CD4-positive, CD25-positive, alpha-beta regulatory T cell (primary cell): ENCODE measurements at regions not wholly inside any gene's neighbourhood (a gene's known extent, or its start where the extent isn't known, plus 50 kb on each side); places are given as distances from the start of the nearest gene placed in this dataset.

Source experiments
- ATAC-seq, 2 donors: fragments of 150-1000 bp; cut with Tn5 transposase; one replicate each; pipeline ENCODE4 v1.10.0; 2021; ENCODE audit warnings: low read depth in 2 of 2, moderate number of reproducible peaks in 2 of 2, moderate library complexity in 1 of 2
- DNase-seq, 3 donors: peaks; one replicate each; pipeline versions ENCODE4 v3.0.0 to v3.0.0-alpha.2; 2012 to 2022; ENCODE audit warnings: mixed read lengths in 1 of 3
- H3K27ac ChIP-seq: one replicate; pipeline ENCODE4 v1.7.0; 2013; ENCODE audit warnings: mild to moderate bottlenecking, low read length; ENCODE audit not compliant: insufficient read depth, poor library complexity, severe bottlenecking
- H3K27me3 ChIP-seq: one replicate; pipeline ENCODE4 v1.7.0; 2013; ENCODE audit warnings: low read length; ENCODE audit not compliant: control insufficient read depth, insufficient read depth
- H3K36me3 ChIP-seq: one replicate; pipeline ENCODE4 v1.7.0; 2013; ENCODE audit warnings: mild to moderate bottlenecking, low read length, moderate library complexity; ENCODE audit not compliant: control insufficient read depth, insufficient read depth
- H3K4me1 ChIP-seq: 2 replicates; pipeline ENCODE4 v1.7.0; 2013; ENCODE audit warnings: mild to moderate bottlenecking, low read length; ENCODE audit not compliant: insufficient read depth, control insufficient read depth, poor library complexity, severe bottlenecking
- H3K4me3 ChIP-seq: one replicate; pipeline ENCODE4 v1.7.0; 2013; ENCODE audit warnings: low read depth, mild to moderate bottlenecking, low read length, moderate library complexity
- H3K9me3 ChIP-seq, 2 experiments: 1 replicate in 1 of 2; 2 replicates in 1 of 2; pipeline ENCODE4 v1.7.0; 2013; ENCODE audit warnings: low read length in 2 of 2, mild to moderate bottlenecking in 1 of 2, moderate library complexity in 1 of 2; ENCODE audit not compliant: control insufficient read depth in 2 of 2
- H3K27ac Mint-ChIP-seq, 3 donors: one replicate each; pipeline ENCODE4 v1.8.0; 2020 to 2022; ENCODE audit warnings: mild to moderate bottlenecking in 3 of 3, mixed read lengths in 3 of 3, moderate library complexity in 2 of 3
- H3K27me3 Mint-ChIP-seq: one replicate; pipeline ENCODE4 v1.8.0; 2022; ENCODE audit warnings: mild to moderate bottlenecking, mixed read lengths
- H3K36me3 Mint-ChIP-seq: one replicate; pipeline ENCODE4 v1.8.0; 2020; ENCODE audit warnings: mixed read lengths
- H3K4me1 Mint-ChIP-seq, 4 donors: one replicate each; pipeline ENCODE4 v1.8.0; 2020 to 2022; ENCODE audit warnings: mixed read lengths in 4 of 4, mild to moderate bottlenecking in 1 of 4
- H3K4me3 Mint-ChIP-seq, 4 donors: one replicate each; pipeline ENCODE4 v1.8.0; 2020 to 2022; ENCODE audit warnings: mild to moderate bottlenecking in 4 of 4, mixed read lengths in 4 of 4, moderate library complexity in 3 of 4
- H3K9me3 Mint-ChIP-seq, 7 donors: one replicate each; pipeline ENCODE4 v1.8.0; 2020 to 2022; ENCODE audit warnings: mixed read lengths in 7 of 7, mild to moderate bottlenecking in 3 of 7, moderate library complexity in 2 of 7

DNA sequence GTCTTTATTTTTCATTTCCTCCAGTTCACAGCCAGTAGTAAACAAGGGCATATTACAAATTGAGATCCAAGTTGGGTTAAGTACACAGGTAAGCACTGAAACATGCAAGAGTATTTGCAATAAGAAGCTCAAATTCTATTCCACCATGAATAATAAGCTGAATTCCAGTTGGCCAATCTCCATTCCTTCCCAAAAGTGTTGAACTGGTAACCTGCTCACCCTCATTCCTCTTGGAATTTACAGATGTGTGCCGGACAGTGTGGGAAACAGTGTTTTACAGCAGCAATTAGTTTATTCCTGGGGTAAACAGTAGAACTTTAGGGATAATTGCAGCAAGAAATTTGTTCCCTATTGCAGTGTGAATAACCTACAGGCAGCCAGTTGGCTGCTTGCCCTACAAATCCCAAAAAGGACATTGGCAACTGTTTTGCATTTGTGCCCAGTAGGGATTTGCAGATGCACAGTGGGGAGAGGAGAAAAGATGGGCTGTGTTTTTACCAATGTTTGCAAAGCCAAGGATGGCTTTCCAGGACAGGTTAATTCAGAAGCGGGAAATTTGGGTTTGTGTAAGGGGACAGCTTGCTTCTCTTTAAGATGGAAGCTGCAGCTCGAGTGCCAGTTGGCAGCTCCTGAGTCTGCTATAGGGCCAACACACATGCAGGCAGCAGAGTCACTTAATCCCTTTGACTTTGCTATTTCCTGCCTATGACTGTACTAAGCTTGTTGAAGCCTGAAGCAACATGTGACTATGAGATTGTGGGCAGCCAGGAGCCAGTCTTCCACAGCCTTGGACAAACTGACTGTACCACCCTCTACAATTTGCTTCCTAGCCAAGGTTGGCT, 318.9 kb downstream of the MAP2K6 start:
- H3K9me3 ChIP-seq = no peaks in the 10 kb centered on the region
- H3K36me3 ChIP-seq = no peaks in the 10 kb centered on the region
- DNase-seq (no peak), ATAC-seq (no peak)
- no peak overlapping the region for H3K4me3 ChIP-seq
- H3K9me3 Mint-ChIP-seq = peaks cover 4 to 13% (median 5%) of the 10 kb centered on the region in 7 donors
- no peak overlapping the region for H3K4me3 Mint-ChIP-seq
- H3K27ac Mint-ChIP-seq = no peak overlapping the region
- no peaks in the 10 kb centered on the region for H3K4me1 Mint-ChIP-seq
- H3K36me3 Mint-ChIP-seq = no peaks in the 10 kb centered on the region
- no peaks in the 10 kb centered on the region for H3K27me3 ChIP-seq
- no peak overlapping the region for H3K27ac ChIP-seq
- H3K4me1 ChIP-seq = no peaks in the 10 kb centered on the region
- peaks cover 6% of the 10 kb centered on the region for H3K27me3 Mint-ChIP-seq

GRCh38 chr17:69734656-69735055, 320.2 kb downstream of the MAP2K6 start:
- DNase-seq = no peak
- Histone ChIP-seq H3K4me1 (no peaks in the 10 kb centered on the region), H3K4me3 (no peak overlapping the region), H3K27me3 (no peaks in the 10 kb centered on the region), H3K36me3 (no peaks in the 10 kb centered on the region), H3K27ac (no peak overlapping the region), H3K9me3 (no peaks in the 10 kb centered on the region)
- Mint-ChIP-seq H3K36me3 (no peaks in the 10 kb centered on the region), H3K4me3 (no peak overlapping the region), H3K4me1 (no peaks in the 10 kb centered on the region), H3K27ac (no peak overlapping the region), H3K27me3 (peaks cover 6% of the 10 kb centered on the region), H3K9me3 (peaks cover 4 to 13% (median 6%) of the 10 kb centered on the region in 7 donors)
- no peak for ATAC-seq

GRCh38 chr17:69735285-69735684, 320.8 kb downstream of the MAP2K6 start:
- H3K4me1 Mint-ChIP-seq = no peaks in the 10 kb centered on the region
- DNase-seq (no peak), ATAC-seq (no peak)
- peaks cover 4 to 13% (median 6%) of the 10 kb centered on the region in 7 donors for H3K9me3 Mint-ChIP-seq
- H3K27ac Mint-ChIP-seq = no peak overlapping the region
- no peaks in the 10 kb centered on the region for H3K36me3 Mint-ChIP-seq
- no peak overlapping the region for H3K4me3 Mint-ChIP-seq
- Histone ChIP-seq H3K27ac (no peak overlapping the region), H3K27me3 (no peaks in the 10 kb centered on the region), H3K9me3 (no peaks in the 10 kb centered on the region), H3K36me3 (no peaks in the 10 kb centered on the region), H3K4me1 (no peaks in the 10 kb centered on the region), H3K4me3 (no peak overlapping the region)
- peaks cover 6% of the 10 kb centered on the region for H3K27me3 Mint-ChIP-seq

DNA sequence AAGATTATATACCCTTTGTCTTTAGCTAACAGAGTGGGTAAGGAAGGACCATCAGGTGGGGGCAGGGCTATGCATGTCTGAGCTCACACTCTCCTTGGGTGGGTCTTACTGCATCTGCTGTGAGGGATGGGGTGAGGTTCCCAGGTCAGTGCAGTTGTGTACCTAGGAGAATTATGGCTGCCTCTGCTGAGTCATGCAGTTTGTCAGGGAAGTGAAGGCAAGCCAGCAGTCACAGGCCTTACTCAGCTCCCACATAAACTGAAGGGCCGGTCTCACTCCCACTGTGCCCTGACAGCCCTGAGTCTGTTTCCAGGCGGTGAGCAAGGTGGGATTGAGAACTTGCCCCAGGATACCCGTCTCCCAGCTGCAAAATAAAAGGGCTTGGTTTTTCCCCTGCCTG, 328.6 kb downstream of the MAP2K6 start:
- Mint-ChIP-seq H3K36me3 (no peaks in the 10 kb centered on the region), H3K4me1 (no peaks in the 10 kb centered on the region), H3K27me3 (peaks cover 4% of the 10 kb centered on the region), H3K4me3 (no peak overlapping the region), H3K9me3 (peaks cover 0 to 19% (median 12%) of the 10 kb centered on the region in 7 donors), H3K27ac (no peak overlapping the region)
- no peaks in the 10 kb centered on the region for H3K36me3 ChIP-seq
- H3K4me3 ChIP-seq = no peak overlapping the region
- H3K4me1 ChIP-seq = no peaks in the 10 kb centered on the region
- no peaks in the 10 kb centered on the region for H3K9me3 ChIP-seq
- no peaks in the 10 kb centered on the region for H3K27me3 ChIP-seq
- DNase-seq = no peak
- H3K27ac ChIP-seq = no peak overlapping the region
- no peak for ATAC-seq

DNA sequence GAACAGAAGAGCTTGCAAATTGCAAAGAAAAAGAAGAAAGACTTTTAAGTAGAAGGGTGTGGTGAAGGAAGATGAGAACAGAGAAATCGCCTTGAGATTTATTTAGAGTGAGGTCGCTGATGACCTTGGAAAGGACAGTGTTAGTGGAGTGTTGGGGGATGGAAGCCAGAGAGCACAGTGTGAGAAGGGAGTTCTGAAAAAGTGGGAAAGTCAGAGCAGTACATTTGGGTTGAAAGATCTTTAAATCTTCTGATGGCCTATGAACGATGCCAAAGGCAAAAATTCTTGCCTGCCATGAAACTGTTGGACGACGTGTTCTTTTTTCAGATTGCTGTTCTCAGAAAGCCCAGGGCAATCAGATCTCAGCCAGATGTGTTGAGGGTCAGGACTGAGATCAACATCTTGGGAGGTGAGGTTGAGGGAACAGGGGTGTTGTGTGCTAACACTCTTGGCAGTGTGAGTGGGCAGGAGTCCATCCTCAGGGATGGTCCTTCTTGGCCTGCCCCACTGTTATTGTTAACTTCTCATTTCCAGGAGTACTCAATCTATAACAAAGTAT, 330.1 kb downstream of the MAP2K6 start:
- Mint-ChIP-seq H3K27me3 (no peaks in the 10 kb centered on the region), H3K36me3 (no peaks in the 10 kb centered on the region), H3K9me3 (peaks cover 0 to 21% (median 13%) of the 10 kb centered on the region in 7 donors), H3K27ac (no peak overlapping the region), H3K4me1 (no peaks in the 10 kb centered on the region), H3K4me3 (no peak overlapping the region)
- Histone ChIP-seq H3K36me3 (no peaks in the 10 kb centered on the region), H3K4me3 (no peak overlapping the region), H3K27ac (no peak overlapping the region), H3K4me1 (no peaks in the 10 kb centered on the region), H3K9me3 (no peaks in the 10 kb centered on the region), H3K27me3 (no peaks in the 10 kb centered on the region)
- no peak for ATAC-seq
- no peak for DNase-seq

- Mint-ChIP-seq H3K36me3 (no peaks in the 10 kb centered on the region), H3K27me3 (no peaks in the 10 kb centered on the region), H3K4me1 (no peaks in the 10 kb centered on the region), H3K9me3 (peaks cover 0 to 17% (median 4%) of the 10 kb centered on the region in 7 donors), H3K27ac (no peak overlapping the region), H3K4me3 (no peak overlapping the region)
- H3K4me3 ChIP-seq = no peak overlapping the region
- no peak overlapping the region for H3K27ac ChIP-seq
- no peaks in the 10 kb centered on the region for H3K27me3 ChIP-seq
- no peaks in the 10 kb centered on the region for H3K36me3 ChIP-seq
- no peaks in the 10 kb centered on the region for H3K4me1 ChIP-seq
- ATAC-seq (no peak), DNase-seq (no peak)
- peaks cover 0 to 1% of the 10 kb centered on the region in 2 experiments for H3K9me3 ChIP-seq
Observed at GRCh38 chr17:69749911-69750310, 325.1 kb upstream of the KCNJ16 start.

GRCh38 chr17:69757688-69758430, 317.2 kb upstream of the KCNJ16 start:
- Mint-ChIP-seq H3K36me3 (no peaks in the 10 kb centered on the region), H3K4me3 (no peak overlapping the region), H3K9me3 (peaks cover 2 to 10% (median 4%) of the 10 kb centered on the region in 7 donors), H3K27me3 (no peaks in the 10 kb centered on the region), H3K4me1 (no peaks in the 10 kb centered on the region), H3K27ac (no peak overlapping the region)
- Histone ChIP-seq H3K4me3 (no peak overlapping the region), H3K4me1 (no peaks in the 10 kb centered on the region), H3K9me3 (no peaks in the 10 kb centered on the region), H3K36me3 (no peaks in the 10 kb centered on the region), H3K27ac (no peak overlapping the region), H3K27me3 (no peaks in the 10 kb centered on the region)
- no peak for ATAC-seq
- no peak for DNase-seq
